HG03520 (cell line): ENCODE measurements at regions not wholly inside any gene's neighbourhood (a gene's known extent, or its start where the extent isn't known, plus 50 kb on each side); places are given as distances from the start of the nearest gene placed in this dataset.

Experiments
- ATAC-seq: cut with Tn5 transposase; IDR thresholded peaks from one replicate; pipeline ENCODE4 v1.9.1; 2021; ENCODE audit warnings: mild to moderate bottlenecking, moderate library complexity; ENCODE audit not compliant: unreplicated experiment

DNA sequence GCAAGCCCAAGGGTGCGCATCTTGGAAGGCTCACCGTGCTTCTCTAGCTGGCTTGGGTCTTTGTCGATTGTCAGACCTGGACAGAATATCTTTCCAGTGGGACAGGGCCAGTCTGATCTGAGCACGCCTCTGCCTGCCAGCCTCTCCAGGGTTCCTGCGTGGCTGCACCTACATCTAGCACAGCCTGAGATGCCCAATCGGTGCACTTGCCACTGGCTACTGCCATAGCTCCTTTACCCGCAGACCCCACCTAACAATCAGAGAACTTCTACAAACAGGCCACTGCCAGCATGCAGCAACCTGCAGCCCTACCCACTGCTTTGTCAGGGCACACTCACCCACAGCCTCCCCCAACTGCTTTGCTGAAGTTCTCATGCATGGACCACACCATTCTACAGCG is 56.7 kb upstream of the PHACTR3 start:
- ATAC-seq = no peak
